Upper lobe of right lung (tissue), 1 donor: ENCODE measurements at regions not wholly inside any gene's neighbourhood (a gene's known extent, or its start where the extent isn't known, plus 50 kb on each side); places are given as distances from the start of the nearest gene placed in this dataset.
"Not testable (repeated sequence)": the region's sequence is repeated elsewhere in the genome, so short reads cannot be mapped to it uniquely, and the experiment has no call there.

Experiments used
- ATAC-seq: fragments of 200-7000 bp; cut with Tn5 transposase; one replicate; pipeline ENCODE4 v1.9.1; 2020; ENCODE audit warnings: mild to moderate bottlenecking, moderate library complexity
- DNase-seq: peaks from one replicate; pipeline ENCODE4 v3.0.0-alpha.2; 2020
- H3K27ac ChIP-seq: fragments of 200-600 bp; one replicate; pipeline ENCODE4 v1.8.0; 2022
- H3K27me3 ChIP-seq: fragments of 200-600 bp; one replicate; pipeline ENCODE4 v1.8.0; 2022; ENCODE audit warnings: mild to moderate bottlenecking
- H3K36me3 ChIP-seq: fragments of 200-600 bp; one replicate; pipeline ENCODE4 v1.8.0; 2022
- H3K4me1 ChIP-seq: fragments of 200-600 bp; one replicate; pipeline ENCODE4 v1.8.0; 2022
- H3K4me3 ChIP-seq: fragments of 200-600 bp; one replicate; pipeline ENCODE4 v1.8.0; 2022; ENCODE audit warnings: mild to moderate bottlenecking
- H3K9me3 ChIP-seq: fragments of 200-600 bp; one replicate; pipeline ENCODE4 v1.8.0; 2022
- intact Hi-C: fragments of 100-400 bp; cut with DNase I; formaldehyde crosslinking; loops from one replicate; pipeline ENCODE4 v1.11.0; 2022
- TF ChIP-seq, protein P1 (sequence below): fragments of 200-600 bp; IDR thresholded peaks from one replicate; pipeline ENCODE4 v1.8.0; 2022; ENCODE audit warnings: antibody characterized with exemption
- donor health status: DM: no; HTN: yes; CAD: no; lungs with severe emphysema.

DNA sequence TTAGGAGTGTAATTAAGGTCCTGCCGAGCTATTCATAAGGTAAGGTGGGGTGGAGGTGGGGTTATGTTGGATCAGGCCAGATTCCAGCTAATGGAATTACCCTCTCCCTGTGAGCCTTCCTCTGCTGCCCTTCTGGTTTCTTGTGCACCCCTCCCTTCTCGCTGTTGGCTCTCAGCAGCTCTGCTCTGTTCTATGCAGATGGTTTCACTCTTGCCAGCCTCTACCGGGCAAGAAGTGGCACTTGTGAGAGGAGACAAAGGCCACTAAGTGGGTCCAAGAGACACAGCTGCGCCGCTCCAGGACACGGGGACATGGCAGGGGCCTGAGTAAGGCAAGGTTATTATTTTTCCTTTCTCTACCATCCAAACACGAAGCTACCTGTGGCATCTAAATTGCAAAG lies 334.4 kb downstream of the EMP1 start:
- no peaks in the 10 kb centered on the region for H3K36me3 ChIP-seq
- no peak overlapping the region for H3K4me3 ChIP-seq
- no peaks in the 10 kb centered on the region for H3K9me3 ChIP-seq
- TF ChIP-seq, protein P1, sequence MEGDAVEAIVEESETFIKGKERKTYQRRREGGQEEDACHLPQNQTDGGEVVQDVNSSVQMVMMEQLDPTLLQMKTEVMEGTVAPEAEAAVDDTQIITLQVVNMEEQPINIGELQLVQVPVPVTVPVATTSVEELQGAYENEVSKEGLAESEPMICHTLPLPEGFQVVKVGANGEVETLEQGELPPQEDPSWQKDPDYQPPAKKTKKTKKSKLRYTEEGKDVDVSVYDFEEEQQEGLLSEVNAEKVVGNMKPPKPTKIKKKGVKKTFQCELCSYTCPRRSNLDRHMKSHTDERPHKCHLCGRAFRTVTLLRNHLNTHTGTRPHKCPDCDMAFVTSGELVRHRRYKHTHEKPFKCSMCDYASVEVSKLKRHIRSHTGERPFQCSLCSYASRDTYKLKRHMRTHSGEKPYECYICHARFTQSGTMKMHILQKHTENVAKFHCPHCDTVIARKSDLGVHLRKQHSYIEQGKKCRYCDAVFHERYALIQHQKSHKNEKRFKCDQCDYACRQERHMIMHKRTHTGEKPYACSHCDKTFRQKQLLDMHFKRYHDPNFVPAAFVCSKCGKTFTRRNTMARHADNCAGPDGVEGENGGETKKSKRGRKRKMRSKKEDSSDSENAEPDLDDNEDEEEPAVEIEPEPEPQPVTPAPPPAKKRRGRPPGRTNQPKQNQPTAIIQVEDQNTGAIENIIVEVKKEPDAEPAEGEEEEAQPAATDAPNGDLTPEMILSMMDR = no peak
- no peak overlapping the region for H3K27ac ChIP-seq
- intact Hi-C loops = no loop called here
- DNase-seq (peak; percentile 52), ATAC-seq (peak; percentile 51)
- H3K27me3 ChIP-seq = no peaks in the 10 kb centered on the region
- no peaks in the 10 kb centered on the region for H3K4me1 ChIP-seq

DNA sequence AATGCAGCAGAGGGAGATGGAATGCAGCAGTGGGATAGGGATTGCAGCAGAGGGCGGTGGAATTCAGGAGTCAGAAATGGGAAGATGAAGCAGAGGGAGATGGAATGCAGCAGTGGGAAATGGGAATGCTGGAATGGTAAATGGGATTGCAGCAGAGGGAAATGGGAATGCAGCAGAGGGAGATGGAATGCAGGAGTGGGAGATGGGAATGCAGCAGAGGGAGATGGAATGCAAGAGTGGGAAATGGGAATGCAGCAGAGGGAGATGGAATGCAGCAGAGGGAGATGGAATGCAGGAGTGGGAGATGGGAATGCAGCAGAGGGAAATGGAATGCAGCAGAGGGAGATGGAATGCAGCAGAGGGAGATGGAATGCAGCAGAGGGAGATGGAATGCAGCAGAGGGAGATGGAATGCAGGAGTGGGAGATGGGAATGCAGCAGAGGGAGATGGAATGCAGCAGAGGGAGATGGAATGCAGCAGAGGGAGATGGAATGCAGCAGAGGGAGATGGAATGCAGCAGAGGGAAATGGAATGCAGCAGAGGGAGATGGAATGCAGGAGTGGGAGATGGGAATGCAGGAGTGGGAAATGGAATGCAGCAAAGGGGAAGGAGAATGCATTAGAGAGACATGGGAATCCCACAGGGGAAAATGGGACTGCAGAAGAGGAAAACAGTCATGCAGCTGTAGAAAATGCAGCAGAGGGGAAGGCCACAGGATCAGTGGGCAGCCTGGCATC lies 329.8 kb downstream of the EMP1 start:
- H3K36me3 ChIP-seq, H3K9me3 ChIP-seq, ATAC-seq, H3K4me3 ChIP-seq, H3K27ac ChIP-seq, H3K27me3 ChIP-seq, intact Hi-C loops, H3K4me1 ChIP-seq, DNase-seq: not testable (repeated sequence)

DNA sequence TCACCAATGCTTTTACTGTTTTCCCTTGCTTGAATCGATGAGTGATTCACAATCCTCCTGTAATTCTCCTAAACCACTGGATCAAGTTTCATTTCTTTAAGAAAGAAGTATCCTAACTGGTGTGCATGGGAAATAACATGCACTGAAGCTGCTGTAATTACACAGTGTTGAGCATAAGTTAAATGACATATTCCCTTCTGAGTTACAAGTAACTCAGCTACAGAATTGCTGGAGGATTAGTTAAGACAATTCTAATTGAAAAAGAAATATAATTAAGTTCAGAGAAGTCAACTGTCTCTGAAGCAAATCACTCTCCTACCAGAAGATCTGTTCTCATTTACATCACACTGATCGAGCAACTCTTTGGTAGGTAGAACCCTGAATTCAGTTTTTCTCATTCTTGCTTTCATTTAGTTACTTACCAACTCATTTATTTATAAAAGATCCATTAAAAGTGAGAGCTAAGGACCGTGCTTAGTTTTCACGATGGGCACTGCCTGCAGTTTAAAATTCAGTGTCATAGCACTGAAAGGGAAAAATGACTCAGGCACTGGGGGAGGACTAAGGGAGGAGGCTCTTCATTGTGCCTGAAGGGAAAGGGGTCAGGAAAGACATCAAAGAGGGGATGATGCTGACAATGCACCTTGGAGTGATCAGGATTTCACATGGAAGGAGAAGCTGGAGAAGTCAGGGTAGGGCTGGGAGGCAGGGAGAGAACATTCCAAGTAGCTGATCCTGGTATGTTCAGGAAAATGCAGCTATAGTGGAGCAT lies 327.2 kb downstream of the EMP1 start:
- Histone ChIP-seq H3K9me3 (no peaks in the 10 kb centered on the region), H3K27me3 (no peaks in the 10 kb centered on the region), H3K4me3 (no peak overlapping the region), H3K36me3 (no peaks in the 10 kb centered on the region), H3K27ac (no peak overlapping the region), H3K4me1 (no peaks in the 10 kb centered on the region)
- DNase-seq (no peak), ATAC-seq (no peak)
- intact Hi-C loops = no loop called here
- TF ChIP-seq, protein P1 = no peak

DNA sequence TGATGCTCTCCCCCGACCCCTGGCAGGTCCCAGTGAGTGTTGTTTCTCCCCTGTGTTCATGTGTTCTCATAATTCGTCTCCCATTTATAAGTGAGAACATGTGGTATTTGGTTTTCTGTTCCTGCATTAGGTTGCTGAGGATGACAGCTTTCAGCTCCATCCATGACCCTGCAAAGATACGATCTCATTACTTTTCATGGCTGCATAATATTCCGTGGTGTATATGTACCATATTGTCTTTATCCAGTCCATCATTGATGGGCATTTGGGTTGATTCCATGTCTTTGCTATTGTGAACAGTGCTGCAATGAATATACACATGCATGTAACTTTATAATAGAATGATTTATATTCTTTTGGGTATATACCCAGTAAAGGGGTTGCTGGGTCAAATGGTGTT lies 321.5 kb downstream of the EMP1 start:
- not testable (repeated sequence) for H3K36me3 ChIP-seq, H3K9me3 ChIP-seq, ATAC-seq

DNA sequence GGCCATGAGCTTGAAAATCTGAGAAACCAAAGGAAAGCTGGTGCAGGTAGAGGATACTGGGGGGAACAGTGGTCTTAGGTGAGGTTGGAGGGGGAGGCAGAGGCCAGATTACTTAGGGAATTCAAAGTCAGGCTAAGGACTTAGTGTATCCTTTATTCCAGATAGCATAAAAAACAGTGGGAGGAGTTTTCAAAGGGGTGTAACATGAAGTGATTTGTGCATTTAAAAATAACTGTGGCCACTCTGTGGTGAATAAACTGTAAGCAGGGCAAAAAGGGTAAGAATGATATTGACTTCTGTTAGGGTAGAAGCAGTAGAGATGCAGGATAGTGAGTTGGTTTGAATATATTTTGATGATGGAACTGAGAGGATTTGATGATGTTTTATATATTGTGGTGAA lies 313.2 kb downstream of the EMP1 start:
- no peak overlapping the region for H3K4me3 ChIP-seq

More for the DNA sequence above, 321.5 kb downstream of the EMP1 start:
- H3K27ac ChIP-seq, DNase-seq, H3K27me3 ChIP-seq, H3K4me1 ChIP-seq, H3K4me3 ChIP-seq, intact Hi-C loops: not testable (repeated sequence)

DNA sequence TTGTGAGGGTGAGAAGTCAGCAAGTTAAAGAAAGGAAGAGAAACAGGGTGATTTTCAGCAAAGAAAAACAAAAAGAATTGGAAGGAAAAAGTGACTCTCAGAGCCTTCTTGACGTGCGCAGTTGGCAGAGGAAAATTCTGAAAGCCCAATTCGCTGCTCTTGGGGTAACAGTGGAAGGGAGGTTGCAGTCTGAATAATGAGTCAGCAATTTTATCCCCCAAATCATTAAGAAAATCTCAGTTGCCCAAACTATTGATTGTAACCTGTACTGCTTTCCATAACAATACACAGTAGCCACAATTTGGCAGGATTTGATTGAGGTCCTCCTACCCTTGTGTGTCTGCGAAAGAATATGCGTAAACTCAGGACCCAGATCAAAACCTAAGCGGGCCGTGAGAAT lies 309.1 kb downstream of the EMP1 start:
- Histone ChIP-seq H3K4me1 (no peaks in the 10 kb centered on the region), H3K27me3 (no peaks in the 10 kb centered on the region), H3K36me3 (no peaks in the 10 kb centered on the region), H3K9me3 (no peaks in the 10 kb centered on the region), H3K4me3 (no peak overlapping the region), H3K27ac (no peak overlapping the region)
- intact Hi-C loops = no loop called here
- ATAC-seq (no peak), DNase-seq (no peak)
- TF ChIP-seq, protein P1 = no peak

More for the DNA sequence above, 313.2 kb downstream of the EMP1 start:
- intact Hi-C loops = no loop called here
- DNase-seq (no peak), ATAC-seq (no peak)
- H3K27me3 ChIP-seq = no peaks in the 10 kb centered on the region
- H3K36me3 ChIP-seq = no peaks in the 10 kb centered on the region
- peaks cover 6% of the 10 kb centered on the region for H3K9me3 ChIP-seq
- no peak overlapping the region for H3K27ac ChIP-seq
- no peaks in the 10 kb centered on the region for H3K4me1 ChIP-seq
- TF ChIP-seq, protein P1 = no peak
